H1 (cell line): ENCODE measurements at regions not wholly inside any gene's neighbourhood (a gene's known extent, or its start where the extent isn't known, plus 50 kb on each side); places are given as distances from the start of the nearest gene placed in this dataset.

Experiments used
- BACH1 ChIP-seq: IDR thresholded peaks from 2 replicates; pipeline ENCODE4 v1.6.1; 2012; ENCODE audit warnings: low read length, improper control_type of control experiment
- EP300 ChIP-seq, 2 experiments: IDR thresholded peaks; 1 replicate in 1 of 2; 2 replicates in 1 of 2; pipeline ENCODE4 v1.6.1; 2011 to 2012; ENCODE audit warnings: low read depth in 2 of 2, low read length in 2 of 2, mild to moderate bottlenecking in 2 of 2, borderline replicate concordance in 1 of 2, inconsistent platforms in 1 of 2, moderate library complexity in 1 of 2
- GTF2F1 ChIP-seq: IDR thresholded peaks from 2 replicates; pipeline ENCODE4 v1.6.1; 2012; ENCODE audit warnings: low read depth, low read length, improper control_type of control experiment, borderline replicate concordance
- NANOG ChIP-seq: IDR thresholded peaks from 2 replicates; pipeline ENCODE4 v1.6.1; 2011; ENCODE audit warnings: low read length, low read depth, mild to moderate bottlenecking, inconsistent platforms; ENCODE audit not compliant: insufficient read depth, poor library complexity, severe bottlenecking
- POLR2A ChIP-seq, 2 experiments: IDR thresholded peaks; 1 replicate in 1 of 2; 2 replicates in 1 of 2; pipeline ENCODE4 v1.6.1; 2011; ENCODE audit warnings: low read depth in 2 of 2, low read length in 2 of 2, mild to moderate bottlenecking in 2 of 2; ENCODE audit errors: control extremely low read depth in 1 of 2
- POLR2AphosphoS5 ChIP-seq: IDR thresholded peaks from 2 replicates; pipeline ENCODE4 v1.6.1; 2011; ENCODE audit warnings: low read depth, low read length
- SIN3A ChIP-seq, 2 experiments: IDR thresholded peaks in 1 of 2; conservative IDR thresholded peaks in 1 of 2; 2 replicates each; pipeline ENCODE4 v1.6.1; 2011 to 2012; ENCODE audit warnings: low read length in 2 of 2, improper control_type of control experiment in 1 of 2, low read depth in 1 of 2, mild to moderate bottlenecking in 1 of 2
- SRF ChIP-seq: IDR thresholded peaks from 2 replicates; pipeline ENCODE4 v1.6.1; 2011; ENCODE audit warnings: mild to moderate bottlenecking, low read depth, low read length, moderate library complexity
- TAF1 ChIP-seq: IDR thresholded peaks from 2 replicates; pipeline ENCODE4 v1.6.1; 2011; ENCODE audit warnings: mild to moderate bottlenecking, low read depth, low read length
- TEAD4 ChIP-seq: IDR thresholded peaks from 2 replicates; pipeline ENCODE4 v1.6.1; 2012; ENCODE audit warnings: low read depth, low read length, inconsistent platforms, mixed read lengths
- YY1 ChIP-seq: IDR thresholded peaks from 2 replicates; pipeline ENCODE4 v1.6.1; 2011; ENCODE audit warnings: low read depth, mild to moderate bottlenecking, low read length
- TF ChIP-seq, protein P1 (sequence below), 3 experiments: IDR thresholded peaks; 1 replicate in 2 of 3; 2 replicates in 1 of 3; pipeline versions ENCODE4 v1.5.1 to v1.6.1; 2011; ENCODE audit warnings: low read length in 3 of 3, mild to moderate bottlenecking in 3 of 3, inconsistent platforms in 2 of 3, low read depth in 1 of 3, moderate library complexity in 1 of 3; ENCODE audit not compliant: insufficient read depth in 1 of 3; ENCODE audit errors: control extremely low read depth in 1 of 3

GRCh38 chr6:101303495-101303894 lies 90.0 kb upstream of the GRIK2 start:
- no peak for TF ChIP-seq SIN3A (conservative IDR thresholded peaks at IDR 0.05 in 1 of 2, IDR thresholded peaks at IDR 0.05 in 1 of 2; ENCODE audit: low read depth in 1 of 2, low read length in 2 of 2)
- TF ChIP-seq, protein P1, sequence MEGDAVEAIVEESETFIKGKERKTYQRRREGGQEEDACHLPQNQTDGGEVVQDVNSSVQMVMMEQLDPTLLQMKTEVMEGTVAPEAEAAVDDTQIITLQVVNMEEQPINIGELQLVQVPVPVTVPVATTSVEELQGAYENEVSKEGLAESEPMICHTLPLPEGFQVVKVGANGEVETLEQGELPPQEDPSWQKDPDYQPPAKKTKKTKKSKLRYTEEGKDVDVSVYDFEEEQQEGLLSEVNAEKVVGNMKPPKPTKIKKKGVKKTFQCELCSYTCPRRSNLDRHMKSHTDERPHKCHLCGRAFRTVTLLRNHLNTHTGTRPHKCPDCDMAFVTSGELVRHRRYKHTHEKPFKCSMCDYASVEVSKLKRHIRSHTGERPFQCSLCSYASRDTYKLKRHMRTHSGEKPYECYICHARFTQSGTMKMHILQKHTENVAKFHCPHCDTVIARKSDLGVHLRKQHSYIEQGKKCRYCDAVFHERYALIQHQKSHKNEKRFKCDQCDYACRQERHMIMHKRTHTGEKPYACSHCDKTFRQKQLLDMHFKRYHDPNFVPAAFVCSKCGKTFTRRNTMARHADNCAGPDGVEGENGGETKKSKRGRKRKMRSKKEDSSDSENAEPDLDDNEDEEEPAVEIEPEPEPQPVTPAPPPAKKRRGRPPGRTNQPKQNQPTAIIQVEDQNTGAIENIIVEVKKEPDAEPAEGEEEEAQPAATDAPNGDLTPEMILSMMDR (IDR thresholded peaks at IDR 0.05; ENCODE audit: control extremely low read depth in 1 of 3, insufficient read depth in 1 of 3, low read depth in 1 of 3, low read length in 3 of 3) = no peak
- no peak for TF ChIP-seq TAF1
- TF ChIP-seq POLR2A (IDR thresholded peaks at IDR 0.05; ENCODE audit: control extremely low read depth in 1 of 2, low read depth in 2 of 2, low read length in 2 of 2) = no peak
- TF ChIP-seq SRF = no peak
- no peak for TF ChIP-seq POLR2AphosphoS5
- TF ChIP-seq NANOG = no peak
- no peak for TF ChIP-seq EP300 (IDR thresholded peaks at IDR 0.05; ENCODE audit: borderline replicate concordance in 1 of 2, low read depth in 2 of 2, low read length in 2 of 2)
- no peak for TF ChIP-seq YY1
- TF ChIP-seq TEAD4 = no peak
- TF ChIP-seq BACH1 = no peak
- no peak for TF ChIP-seq GTF2F1
